ENCODE measurements at regions not wholly inside any gene's neighbourhood (a gene's known extent, or its start where the extent isn't known, plus 50 kb on each side); places are given as distances from the start of the nearest gene placed in this dataset.
"Not testable (repeated sequence)": the region's sequence is repeated elsewhere in the genome, so short reads cannot be mapped to it uniquely, and the experiment has no call there.

DNA sequence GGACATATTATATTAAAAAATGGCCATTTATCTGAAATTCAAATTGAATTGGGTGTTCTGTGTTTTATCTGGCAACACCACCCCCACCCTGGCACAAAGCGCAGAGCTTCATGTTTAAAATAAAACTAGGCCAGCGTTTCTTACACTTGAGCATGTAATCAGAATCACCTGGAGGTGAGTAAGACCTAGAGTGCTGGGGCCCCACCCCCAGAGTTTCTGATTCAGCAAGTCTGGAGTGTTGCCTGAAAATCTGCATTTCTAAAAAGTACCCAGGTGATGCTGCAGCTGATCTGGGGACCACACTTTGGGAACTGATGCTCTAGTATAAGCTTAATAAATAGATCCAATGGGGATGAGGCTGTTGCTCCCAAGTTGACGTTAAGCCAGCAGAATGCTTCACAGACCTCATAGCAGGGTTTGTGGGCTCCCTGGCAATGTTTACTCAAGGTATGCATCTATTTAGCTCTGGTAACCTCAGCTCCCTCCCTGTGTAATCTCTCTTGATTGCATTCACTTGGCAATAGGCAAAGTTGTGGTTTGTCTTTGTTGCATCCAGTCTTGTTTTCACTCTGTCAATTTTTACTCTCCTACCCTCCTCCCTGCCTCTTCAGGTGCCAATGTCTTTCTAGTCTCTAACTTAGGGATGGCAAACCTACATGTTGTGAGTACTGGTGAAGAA, 99.8 kb upstream of the TEX13D start:
- H3K4me3 ChIP-seq: no peak overlapping the region
- no peak overlapping the region for H3K27ac ChIP-seq

DNA sequence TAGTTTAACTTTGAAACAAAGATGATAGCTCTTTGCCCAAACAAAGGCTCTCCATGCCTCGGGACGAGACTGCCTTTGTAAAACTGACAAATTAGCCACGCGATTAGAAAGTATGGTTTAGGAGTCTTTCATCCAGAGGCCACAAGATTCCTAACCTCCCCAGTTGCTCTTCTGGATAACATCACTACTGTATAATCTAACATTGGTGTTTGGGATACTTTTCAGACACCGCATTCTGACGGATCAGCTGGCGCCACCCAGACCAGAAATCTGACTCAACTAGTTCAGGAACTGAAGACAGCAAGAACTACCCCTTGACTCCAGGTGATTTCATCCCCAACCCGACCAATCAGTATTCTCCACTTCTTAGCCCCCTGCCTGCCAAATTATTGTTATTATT, 98.1 kb upstream of the TEX13D start:
- H3K4me3 ChIP-seq: no peak overlapping the region
- H3K27ac ChIP-seq: no peak overlapping the region

DNA sequence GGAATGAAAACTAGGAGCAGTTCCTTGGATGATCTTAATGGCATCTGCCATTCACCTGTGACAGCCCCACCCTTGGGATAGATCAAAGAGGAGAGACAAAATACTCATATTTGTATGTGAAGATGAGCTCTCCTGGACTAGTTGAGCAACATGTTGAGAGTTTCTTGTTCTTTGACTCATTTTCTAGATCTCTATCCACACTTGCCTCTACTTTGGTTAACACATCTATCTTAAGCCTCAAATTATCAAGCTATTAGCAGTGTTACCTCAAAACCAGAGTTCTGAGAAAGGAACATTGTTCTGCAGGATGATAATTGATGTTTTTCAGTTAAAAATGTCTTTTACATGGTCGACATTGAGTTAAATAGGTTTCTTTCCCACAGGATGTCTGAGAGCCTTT, 94.2 kb upstream of the TEX13D start:
- H3K27ac ChIP-seq: no peak overlapping the region

DNA sequence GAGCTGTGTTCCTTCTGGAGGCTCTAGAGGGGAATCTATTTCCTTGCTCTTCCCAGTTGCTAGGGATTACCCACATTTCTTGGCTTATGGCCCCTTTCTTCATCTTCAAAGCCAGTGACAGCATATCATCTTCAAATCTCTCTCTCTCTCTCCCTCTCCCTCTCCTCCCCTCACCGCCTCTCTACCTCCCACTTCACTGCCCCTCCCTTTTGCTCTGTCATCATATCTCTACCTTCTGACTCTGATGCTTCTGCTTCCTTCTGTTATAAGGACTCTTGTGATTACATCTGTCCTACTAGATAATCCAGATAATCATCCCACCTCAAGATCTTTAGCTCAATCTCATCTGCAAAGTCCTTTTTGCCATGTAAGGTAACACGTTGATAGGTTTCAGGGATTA, 93.1 kb upstream of the TEX13D start:
- H3K27ac ChIP-seq: peak overlapping the region in 2 of 21 experiments; percentile 16 to 53
- no peak overlapping the region for H3K4me3 ChIP-seq

More for the DNA sequence above, 94.2 kb upstream of the TEX13D start:
- no peak overlapping the region for H3K4me3 ChIP-seq

- Histone ChIP-seq H3K4me3 (no peak overlapping the region), H3K27ac (peak overlapping the region in 2 of 21 experiments; percentile 16 to 53)
Observed at GRCh38 chrX:124239911-124240310, 92.5 kb upstream of the TEX13D start.

DNA sequence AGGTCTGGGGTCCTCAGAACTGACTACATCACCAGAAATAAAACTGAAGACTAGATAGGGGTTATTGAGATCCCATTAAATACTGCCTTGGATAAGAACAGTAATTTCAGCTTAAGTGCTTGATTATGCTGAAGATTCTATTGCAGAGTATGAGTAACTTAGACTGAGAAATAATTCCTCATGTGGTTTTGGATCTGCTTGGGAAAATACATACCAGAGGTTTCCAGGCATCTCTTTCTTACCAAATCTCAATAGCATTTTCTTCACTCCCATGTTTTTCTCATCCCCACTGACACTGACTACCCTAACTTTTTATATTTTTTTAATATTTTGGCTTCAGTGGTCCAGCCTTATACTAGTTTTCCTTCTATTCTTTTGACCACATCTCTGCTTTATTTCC, 92.0 kb upstream of the TEX13D start:
- H3K27ac ChIP-seq: peak overlapping the region in 1 of 21 experiments; percentile 16
- H3K4me3 ChIP-seq: no peak overlapping the region

GRCh38 chrX:124242131-124242530, 90.3 kb upstream of the TEX13D start:
- H3K4me3 ChIP-seq: no peak overlapping the region
- no peak overlapping the region for H3K27ac ChIP-seq

DNA sequence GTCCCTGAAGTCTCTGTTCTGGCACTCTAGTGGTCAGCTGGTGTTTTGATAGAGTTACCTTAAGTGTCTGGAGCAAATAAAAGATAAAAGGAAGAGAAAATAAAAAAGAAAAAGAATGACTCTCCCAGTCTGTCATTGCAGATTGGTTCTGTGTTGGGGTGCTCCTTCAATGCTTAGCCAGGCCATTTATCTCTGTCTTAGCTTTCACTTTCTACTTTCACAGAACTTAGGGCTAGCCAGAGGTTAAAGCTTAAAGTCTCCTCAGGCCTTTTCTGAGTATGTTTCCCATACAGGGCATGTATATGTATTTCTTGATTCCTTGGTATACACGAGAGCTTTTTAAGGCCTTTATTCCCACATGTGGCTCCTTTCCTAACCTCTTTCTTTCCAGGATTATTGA, 83.1 kb upstream of the TEX13D start:
- H3K27ac ChIP-seq: no peak overlapping the region
- no peak overlapping the region for H3K4me3 ChIP-seq

DNA sequence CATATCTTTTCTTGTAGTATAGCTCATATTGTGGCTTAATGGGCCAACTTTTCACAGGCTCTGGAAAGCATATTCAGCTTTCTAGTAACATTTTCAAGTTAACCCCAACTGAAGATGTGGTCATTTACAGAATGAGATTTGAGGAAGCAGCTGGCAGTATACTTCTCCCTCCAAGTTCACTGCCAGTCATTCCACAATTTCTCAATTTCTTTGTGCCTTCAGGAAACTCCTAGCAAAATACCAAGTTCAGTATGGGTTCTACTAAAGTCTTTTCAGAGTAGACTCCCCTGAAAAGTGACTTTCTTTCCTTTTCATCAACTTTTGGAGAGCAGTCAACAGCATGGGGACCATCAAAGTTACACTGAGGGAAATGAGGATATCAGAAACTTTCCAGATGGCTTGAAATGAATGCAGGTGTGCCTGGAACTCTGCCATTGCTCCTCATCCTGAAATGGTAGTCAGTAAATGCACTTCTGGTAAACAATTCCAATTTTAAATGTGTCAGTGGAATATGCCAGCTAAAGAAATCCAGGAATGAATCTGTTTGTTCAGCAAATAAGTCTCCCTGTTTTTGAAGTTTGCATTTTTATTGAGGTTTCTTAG, 81.5 kb upstream of the TEX13D start:
- no peak overlapping the region for H3K27ac ChIP-seq
- no peak overlapping the region for H3K4me3 ChIP-seq

DNA sequence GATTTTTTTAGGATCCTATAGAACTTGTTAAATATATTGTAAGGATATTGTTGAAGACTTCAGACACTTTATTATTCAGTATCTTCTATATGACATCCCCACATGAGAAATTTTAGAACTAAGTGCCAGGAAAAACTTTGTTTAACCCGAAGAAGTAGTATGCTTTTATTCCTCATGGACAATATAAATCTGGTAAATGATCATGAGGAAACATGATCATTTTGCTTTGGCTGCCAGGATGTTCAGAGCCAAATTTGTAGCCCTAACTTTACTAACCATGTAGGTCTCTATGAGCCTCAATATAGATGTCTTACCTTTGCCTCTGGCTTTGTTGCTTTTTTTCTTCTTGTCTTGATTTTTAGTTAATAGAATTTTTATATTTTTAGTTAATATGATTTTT, 77.8 kb upstream of the TEX13D start:
- no peak overlapping the region for H3K27ac ChIP-seq
- H3K4me3 ChIP-seq: no peak overlapping the region

- Histone ChIP-seq H3K27ac (peak overlapping the region in 1 of 21 experiments; percentile 33), H3K4me3 (no peak overlapping the region)
Observed at GRCh38 chrX:124256216-124256615, 76.2 kb upstream of the TEX13D start.

DNA sequence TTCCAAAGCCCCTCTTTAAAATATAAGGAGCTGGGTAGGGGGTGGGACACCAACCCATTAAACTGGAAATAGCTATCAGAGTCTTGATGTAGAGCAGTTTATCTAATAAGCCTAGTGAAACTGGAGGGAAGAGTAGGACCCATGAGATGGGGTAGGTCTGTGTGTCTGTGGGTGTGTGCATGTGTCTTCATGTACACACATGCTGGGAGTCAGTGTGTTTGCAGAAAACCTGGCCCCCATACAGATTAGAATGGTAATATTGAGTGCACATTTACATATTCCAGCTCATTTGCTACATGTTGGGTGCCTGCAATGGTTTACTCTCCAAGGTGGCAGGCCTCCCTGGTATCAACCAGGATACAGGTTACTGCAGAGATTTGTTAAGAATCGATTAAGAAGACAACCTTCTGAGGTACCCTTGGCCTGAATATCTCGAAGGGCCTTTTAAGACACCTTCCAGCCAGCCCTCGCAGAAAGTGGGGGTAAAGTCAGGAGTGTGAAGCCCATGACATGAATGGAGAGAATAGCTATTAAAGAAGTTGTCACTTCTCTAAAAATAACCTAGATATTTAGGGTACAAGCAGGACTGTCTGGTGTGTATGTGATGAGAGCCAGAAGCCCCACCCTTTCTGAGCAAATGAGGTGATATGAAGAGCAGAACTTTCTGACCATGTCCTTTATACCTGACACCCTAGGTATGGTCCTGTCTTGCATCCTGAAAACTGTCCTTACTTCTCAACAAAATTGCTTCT, 75.7 kb upstream of the TEX13D start:
- Histone ChIP-seq H3K4me3 (no peak overlapping the region), H3K27ac (peak overlapping the region in 1 of 21 experiments; percentile 33)

GRCh38 chrX:124257924-124258702, 74.3 kb upstream of the TEX13D start:
- Histone ChIP-seq H3K4me3 (no peak overlapping the region), H3K27ac (no peak overlapping the region)

DNA sequence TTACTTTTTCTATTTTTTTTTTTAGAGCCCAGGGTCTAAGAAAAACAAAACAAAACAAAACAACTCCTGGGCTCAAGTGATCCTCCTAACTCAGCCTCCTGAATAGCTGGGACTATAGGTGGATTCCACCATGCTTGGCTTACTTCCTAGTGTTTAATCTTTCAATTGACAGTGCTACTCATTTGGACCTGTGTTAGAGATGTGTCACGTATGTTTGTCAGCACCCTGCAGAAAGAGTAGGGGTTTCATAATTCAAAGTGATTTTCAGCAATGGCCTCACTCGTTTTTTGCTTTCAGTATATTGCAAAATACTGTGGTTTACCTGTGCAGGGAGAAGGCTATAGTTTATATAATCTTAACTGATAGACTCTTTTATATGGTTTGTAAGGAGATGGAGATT, 71.6 kb upstream of the TEX13D start:
- no peak overlapping the region for H3K27ac ChIP-seq
- H3K4me3 ChIP-seq: no peak overlapping the region

DNA sequence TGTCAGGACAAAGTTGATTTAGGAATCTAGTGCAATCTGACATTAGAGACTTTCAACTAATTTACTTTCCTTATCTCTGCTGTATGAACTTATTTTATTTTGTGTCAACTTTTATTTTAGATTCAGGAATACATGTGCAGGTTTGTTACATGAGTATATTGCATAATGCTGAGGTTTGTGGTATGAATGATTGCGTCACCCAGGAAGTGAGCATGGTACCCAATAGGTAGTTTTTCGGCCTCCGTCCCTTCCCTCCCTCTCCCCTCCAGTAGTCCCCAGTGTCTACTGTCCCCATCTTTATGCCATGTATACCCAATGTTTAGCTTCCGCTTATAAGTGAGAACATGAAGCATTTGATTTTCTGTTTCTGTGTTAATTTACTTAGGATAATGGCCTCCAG, 68.7 kb upstream of the TEX13D start:
- H3K27ac ChIP-seq: no peak overlapping the region
- no peak overlapping the region for H3K4me3 ChIP-seq

DNA sequence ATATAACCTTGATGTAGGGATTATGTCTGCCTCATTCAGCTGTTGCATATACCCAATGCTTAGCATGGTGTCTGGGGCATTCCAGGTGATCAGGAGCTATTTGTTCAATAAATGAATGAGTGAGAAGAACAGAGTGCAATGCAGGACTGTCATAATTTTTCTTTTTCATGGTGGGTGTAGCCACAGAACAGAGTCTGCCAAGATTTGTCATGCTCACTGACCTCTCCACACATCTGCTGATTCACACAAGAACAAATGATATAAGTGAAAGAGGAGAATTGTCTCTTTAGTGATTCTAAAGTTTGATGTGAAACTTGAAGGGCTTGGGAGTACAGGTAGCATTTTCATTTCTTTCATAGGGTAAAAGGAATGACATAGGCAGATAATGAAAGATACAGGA, 64.4 kb upstream of the TEX13D start:
- Histone ChIP-seq H3K4me3 (no peak overlapping the region), H3K27ac (no peak overlapping the region)

- Histone ChIP-seq H3K27ac (no peak overlapping the region), H3K4me3 (no peak overlapping the region)
Observed at GRCh38 chrX:124269881-124270280, 62.6 kb upstream of the TEX13D start.

DNA sequence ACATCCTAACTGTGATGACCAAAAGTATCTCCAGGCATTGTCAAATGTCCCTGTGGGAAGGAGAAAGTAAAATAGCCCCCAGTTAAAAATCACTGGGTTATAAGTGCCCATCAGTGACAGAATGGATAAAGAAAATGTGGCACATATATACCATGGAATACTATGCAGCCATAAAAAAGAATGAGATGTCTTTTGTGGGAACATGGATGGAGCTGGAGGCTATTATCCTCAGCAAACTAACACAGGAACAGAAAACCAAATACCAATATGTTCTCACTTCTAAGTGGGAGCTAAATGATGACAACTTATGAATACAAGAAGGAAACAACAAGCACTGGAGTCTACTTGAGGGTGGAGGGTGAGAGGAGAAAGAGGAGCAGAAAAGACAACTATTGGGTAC, 60.9 kb upstream of the TEX13D start:
- not testable (repeated sequence) for H3K4me3 ChIP-seq, H3K27ac ChIP-seq

- no peak overlapping the region for H3K4me3 ChIP-seq
- no peak overlapping the region for H3K27ac ChIP-seq
Observed at GRCh38 chrX:124272370-124272982, 60.0 kb upstream of the TEX13D start.

All from skin epidermis (tissue), 12 donors.